Fibroblast of pulmonary artery (primary cell): ENCODE measurements at regions not wholly inside any gene's neighbourhood (a gene's known extent, or its start where the extent isn't known, plus 50 kb on each side); places are given as distances from the start of the nearest gene placed in this dataset.

Source experiments
- DNase-seq: peaks from one replicate; pipeline ENCODE4 v3.0.0-alpha.2; 2010; ENCODE audit warnings: low read depth
- H3K4me3 ChIP-seq: replicated peaks from 2 replicates; pipeline ENCODE4 v1.5.1; 2011; ENCODE audit warnings: low read depth, mild to moderate bottlenecking, control low read depth, low read length, moderate library complexity
- CTCF ChIP-seq: IDR thresholded peaks from 2 replicates; pipeline ENCODE4 v1.5.1; 2011; ENCODE audit warnings: mild to moderate bottlenecking, control low read depth, low read length, inconsistent platforms; ENCODE audit errors: missing control alignments

GRCh38 chr13:42474954-42475353 is 99.0 kb upstream of the TNFSF11 start:
- DNase-seq: peak; percentile 35
- no peak for TF ChIP-seq CTCF
- no peak overlapping the region for H3K4me3 ChIP-seq

GRCh38 chr13:42477596-42478190 is 96.3 kb upstream of the TNFSF11 start:
- no peak overlapping the region for H3K4me3 ChIP-seq
- no peak for TF ChIP-seq CTCF
- DNase-seq: no peak

GRCh38 chr13:42478531-42479156 is 95.3 kb upstream of the TNFSF11 start:
- peak; percentile 63 for DNase-seq
- peak; percentile 73 for TF ChIP-seq CTCF

GRCh38 chr13:42484386-42484785 is 89.6 kb upstream of the TNFSF11 start:
- no peak for TF ChIP-seq CTCF
- DNase-seq: peak; percentile 18
- no peak overlapping the region for H3K4me3 ChIP-seq

More at GRCh38 chr13:42478531-42479156, 95.3 kb upstream of the TNFSF11 start:
- no peak overlapping the region for H3K4me3 ChIP-seq

- TF ChIP-seq CTCF: no peak
- no peak overlapping the region for H3K4me3 ChIP-seq
- no peak for DNase-seq
Observed at GRCh38 chr13:42485272-42485671, 88.7 kb upstream of the TNFSF11 start.

GRCh38 chr13:42486711-42487198 is 87.2 kb upstream of the TNFSF11 start:
- peak; percentile 81 for DNase-seq
- no peak overlapping the region for H3K4me3 ChIP-seq
- TF ChIP-seq CTCF: no peak

- DNase-seq: no peak
- H3K4me3 ChIP-seq: no peak overlapping the region
- TF ChIP-seq CTCF: no peak
Observed at GRCh38 chr13:42487221-42487620, 86.7 kb upstream of the TNFSF11 start.
